OCI-LY1 (cell line): ENCODE measurements at regions not wholly inside any gene's neighbourhood (a gene's known extent, or its start where the extent isn't known, plus 50 kb on each side); places are given as distances from the start of the nearest gene placed in this dataset.

ENCODE experiments used
- H2AFZ ChIP-seq: fragments of 200-600 bp; sonication (generic), shearing (Covaris generic); 2 replicates; pipeline ENCODE4 v1.6.0; 2014; ENCODE audit warnings: antibody characterized with exemption, mild to moderate bottlenecking, low read length
- H3F3A ChIP-seq: fragments of 200-600 bp; sonication (generic), shearing (Covaris generic); 2 replicates; pipeline ENCODE4 v1.6.0; 2014; ENCODE audit warnings: mild to moderate bottlenecking, antibody characterized with exemption, low read length, moderate library complexity; ENCODE audit not compliant: insufficient read depth
- H3K27ac ChIP-seq: fragments of 200-600 bp; sonication (generic); 2 replicates; pipeline ENCODE4 v1.5.1; 2014; ENCODE audit warnings: low read length, mixed run types, mild to moderate bottlenecking, low read depth; ENCODE audit not compliant: poor library complexity, severe bottlenecking
- H3K27me3 ChIP-seq: fragments of 200-600 bp; sonication (generic); 2 replicates; pipeline ENCODE4 v1.6.0; 2014; ENCODE audit warnings: antibody characterized with exemption, mild to moderate bottlenecking, low read length, moderate library complexity; ENCODE audit not compliant: insufficient read depth
- H3K36me3 ChIP-seq: fragments of 200-600 bp; sonication (generic); 2 replicates; pipeline ENCODE4 v1.6.1; 2014; ENCODE audit warnings: mild to moderate bottlenecking, antibody characterized with exemption, low read length, moderate library complexity, mixed read lengths; ENCODE audit not compliant: insufficient read depth
- H3K4me1 ChIP-seq: fragments of 200-600 bp; sonication (generic); 2 replicates; pipeline ENCODE4 v1.5.1; 2014; ENCODE audit warnings: mild to moderate bottlenecking, low read length, moderate library complexity; ENCODE audit not compliant: insufficient read depth, severe bottlenecking
- H3K4me2 ChIP-seq: fragments of 200-600 bp; sonication (generic), shearing (Covaris generic); 2 replicates; pipeline ENCODE4 v1.6.1; 2014; ENCODE audit warnings: low read length
- H3K4me3 ChIP-seq: fragments of 200-600 bp; sonication (generic); 2 replicates; pipeline ENCODE4 v1.5.1; 2014; ENCODE audit warnings: low read length, low read depth, mild to moderate bottlenecking, mixed read lengths; ENCODE audit not compliant: poor library complexity, severe bottlenecking
- H3K79me2 ChIP-seq: fragments of 200-600 bp; shearing (Covaris generic); 2 replicates; pipeline ENCODE4 v1.6.1; 2016; ENCODE audit warnings: mixed run types, low read length, mixed read lengths; ENCODE audit not compliant: insufficient read depth
- H3K9ac ChIP-seq: fragments of 200-600 bp; sonication (generic), shearing (Covaris generic); 2 replicates; pipeline ENCODE4 v1.6.1; 2014; ENCODE audit warnings: mild to moderate bottlenecking, low read length, mixed read lengths
- H3K9me2 ChIP-seq: fragments of 200-600 bp; sonication (generic), shearing (Covaris generic); 2 replicates; pipeline ENCODE4 v1.6.1; 2014; ENCODE audit warnings: low read depth, mild to moderate bottlenecking, low read length, mixed read lengths
- H3K9me3 ChIP-seq: fragments of 200-600 bp; shearing (Covaris generic); 2 replicates; pipeline ENCODE4 v1.6.1; 2014; ENCODE audit warnings: low read length, mixed read lengths
- H4K20me1 ChIP-seq: fragments of 200-600 bp; sonication (generic), shearing (Covaris generic); 2 replicates; pipeline ENCODE4 v1.6.0; 2016; ENCODE audit warnings: mild to moderate bottlenecking, low read length; ENCODE audit not compliant: insufficient read depth
- EZH2 ChIP-seq: fragments of 200-600 bp; sonication (generic), shearing (Covaris generic); IDR thresholded peaks from 2 replicates; pipeline ENCODE4 v1.8.0; 2017; ENCODE audit warnings: borderline replicate concordance, mixed run types, mild to moderate bottlenecking, antibody characterized with exemption, low read length, moderate library complexity, mixed read lengths
- TF ChIP-seq, protein P1 (sequence below): fragments of 200-600 bp; sonication (generic), shearing (Covaris generic); IDR thresholded peaks from 2 replicates; pipeline ENCODE4 v1.5.1; 2017; ENCODE audit warnings: mild to moderate bottlenecking, antibody characterized with exemption, low read length, moderate library complexity, mixed read lengths

DNA sequence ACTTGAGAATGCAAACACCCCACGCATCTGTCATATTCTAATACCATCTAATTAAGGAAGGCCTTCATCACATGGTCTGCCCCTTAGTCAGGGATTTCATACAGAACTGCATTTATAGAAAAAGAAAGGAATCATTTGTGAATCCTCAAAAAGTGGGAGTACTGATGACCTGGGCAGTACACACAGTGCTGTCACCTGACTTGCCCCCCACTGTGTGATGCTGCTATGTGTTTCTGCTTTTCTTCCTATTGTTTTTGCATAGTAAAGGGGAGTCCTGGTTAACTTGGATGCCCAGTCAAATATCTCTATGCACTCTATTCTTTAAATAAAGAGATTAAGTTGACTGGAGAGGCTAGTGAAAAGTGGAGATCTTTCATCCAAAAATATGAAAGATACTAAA is 1921.2 kb upstream of the PRR20A start:
- Histone ChIP-seq H3K9me3 (no peaks in the 10 kb centered on the region), H3K9ac (no peak overlapping the region), H3K4me2 (no peak overlapping the region), H3F3A (no peaks in the 10 kb centered on the region), H3K4me3 (no peak overlapping the region), H3K4me1 (no peaks in the 10 kb centered on the region), H4K20me1 (no peaks in the 10 kb centered on the region), H3K27me3 (no peaks in the 10 kb centered on the region), H3K27ac (no peak overlapping the region), H3K79me2 (no peaks in the 10 kb centered on the region), H3K9me2 (no peaks in the 10 kb centered on the region), H3K36me3 (no peaks in the 10 kb centered on the region), H2AFZ (no peak overlapping the region; the same call in 1 of the 2 replicates)
- no peak for TF ChIP-seq EZH2
- TF ChIP-seq, protein P1, sequence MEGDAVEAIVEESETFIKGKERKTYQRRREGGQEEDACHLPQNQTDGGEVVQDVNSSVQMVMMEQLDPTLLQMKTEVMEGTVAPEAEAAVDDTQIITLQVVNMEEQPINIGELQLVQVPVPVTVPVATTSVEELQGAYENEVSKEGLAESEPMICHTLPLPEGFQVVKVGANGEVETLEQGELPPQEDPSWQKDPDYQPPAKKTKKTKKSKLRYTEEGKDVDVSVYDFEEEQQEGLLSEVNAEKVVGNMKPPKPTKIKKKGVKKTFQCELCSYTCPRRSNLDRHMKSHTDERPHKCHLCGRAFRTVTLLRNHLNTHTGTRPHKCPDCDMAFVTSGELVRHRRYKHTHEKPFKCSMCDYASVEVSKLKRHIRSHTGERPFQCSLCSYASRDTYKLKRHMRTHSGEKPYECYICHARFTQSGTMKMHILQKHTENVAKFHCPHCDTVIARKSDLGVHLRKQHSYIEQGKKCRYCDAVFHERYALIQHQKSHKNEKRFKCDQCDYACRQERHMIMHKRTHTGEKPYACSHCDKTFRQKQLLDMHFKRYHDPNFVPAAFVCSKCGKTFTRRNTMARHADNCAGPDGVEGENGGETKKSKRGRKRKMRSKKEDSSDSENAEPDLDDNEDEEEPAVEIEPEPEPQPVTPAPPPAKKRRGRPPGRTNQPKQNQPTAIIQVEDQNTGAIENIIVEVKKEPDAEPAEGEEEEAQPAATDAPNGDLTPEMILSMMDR = no peak

GRCh38 chr13:55229906-55230569 is 1910.7 kb upstream of the PRR20A start:
- Histone ChIP-seq H3K4me1 (no peaks in the 10 kb centered on the region), H2AFZ (no peak overlapping the region), H3K4me2 (no peak overlapping the region), H3K79me2 (no peaks in the 10 kb centered on the region), H3K9me2 (no peaks in the 10 kb centered on the region), H3K36me3 (no peaks in the 10 kb centered on the region), H4K20me1 (no peaks in the 10 kb centered on the region), H3K27ac (no peak overlapping the region), H3K4me3 (no peak overlapping the region), H3K27me3 (no peaks in the 10 kb centered on the region), H3K9me3 (no peaks in the 10 kb centered on the region), H3K9ac (no peak overlapping the region), H3F3A (no peaks in the 10 kb centered on the region)
- TF ChIP-seq, protein P1 = no peak
- no peak for TF ChIP-seq EZH2

GRCh38 chr13:55230570-55230908 is 1910.2 kb upstream of the PRR20A start:
- Histone ChIP-seq H3K9me2 (no peaks in the 10 kb centered on the region), H3K9me3 (no peaks in the 10 kb centered on the region), H3K9ac (no peak overlapping the region), H3K4me1 (no peaks in the 10 kb centered on the region), H3K36me3 (no peaks in the 10 kb centered on the region), H3K4me2 (no peak overlapping the region), H4K20me1 (no peaks in the 10 kb centered on the region), H3F3A (no peaks in the 10 kb centered on the region), H3K27me3 (no peaks in the 10 kb centered on the region), H3K4me3 (no peak overlapping the region), H3K27ac (no peak overlapping the region), H3K79me2 (no peaks in the 10 kb centered on the region), H2AFZ (no peak overlapping the region)
- no peak for TF ChIP-seq EZH2
- TF ChIP-seq, protein P1 = no peak
